DND-41 (cell line): ENCODE measurements at regions not wholly inside any gene's neighbourhood (a gene's known extent, or its start where the extent isn't known, plus 50 kb on each side); places are given as distances from the start of the nearest gene placed in this dataset.

Source experiments
- ATAC-seq: fragments of 200-7000 bp; cut with Tn5 transposase; 3 replicates; pipeline ENCODE4 v1.9.1; 2021; ENCODE audit warnings: low read depth; ENCODE audit not compliant: insufficient read depth
- DNase-seq: peaks from one replicate; pipeline ENCODE4 v3.0.0-alpha.2; 2020
- H2AFZ ChIP-seq: 2 replicates; pipeline ENCODE4 v1.6.0; 2012; ENCODE audit warnings: low read depth, low read length
- H3K27ac ChIP-seq: 2 replicates; pipeline ENCODE4 v1.5.1; 2012; ENCODE audit warnings: low read length, inconsistent platforms
- H3K27me3 ChIP-seq: fragments of 200-600 bp; sonication (generic); 2 replicates; pipeline ENCODE4 v1.6.0; 2012; ENCODE audit warnings: low read length, mild to moderate bottlenecking, inconsistent platforms; ENCODE audit not compliant: insufficient read depth, poor library complexity
- H3K36me3 ChIP-seq: 2 replicates; pipeline ENCODE4 v1.5.1; 2012; ENCODE audit warnings: low read length, inconsistent platforms; ENCODE audit not compliant: insufficient read depth
- H3K4me1 ChIP-seq: 2 replicates; pipeline ENCODE4 v1.5.1; 2012; ENCODE audit warnings: mild to moderate bottlenecking, low read length; ENCODE audit not compliant: insufficient read depth
- H3K4me2 ChIP-seq: 2 replicates; pipeline ENCODE4 v1.6.0; 2012; ENCODE audit warnings: mild to moderate bottlenecking, moderate library complexity, low read length, inconsistent platforms; ENCODE audit not compliant: insufficient read depth
- H3K4me3 ChIP-seq, 2 experiments: fragments of 200-600 bp in 1 of 2; shearing (Covaris generic) in 1 of 2; 2 replicates each; pipeline ENCODE4 v1.5.1; 2012 to 2016; ENCODE audit warnings: inconsistent platforms in 2 of 2, low read length in 2 of 2, mild to moderate bottlenecking in 2 of 2, low read depth in 1 of 2, moderate library complexity in 1 of 2
- H3K79me2 ChIP-seq: 2 replicates; pipeline ENCODE4 v1.6.0; 2012; ENCODE audit warnings: low read length, inconsistent platforms; ENCODE audit not compliant: insufficient read depth
- H3K9ac ChIP-seq: 2 replicates; pipeline ENCODE4 v1.6.0; 2012; ENCODE audit warnings: low read depth, mild to moderate bottlenecking, inconsistent platforms, low read length, moderate library complexity
- H3K9me3 ChIP-seq: 2 replicates; pipeline ENCODE4 v1.5.1; 2012; ENCODE audit warnings: low read length, moderate library complexity, mild to moderate bottlenecking, inconsistent platforms; ENCODE audit not compliant: insufficient read depth, severe bottlenecking
- H4K20me1 ChIP-seq: 2 replicates; pipeline ENCODE4 v1.6.0; 2012; ENCODE audit warnings: low read length; ENCODE audit not compliant: insufficient read depth
- CTCF ChIP-seq: IDR thresholded peaks from 2 replicates; pipeline ENCODE4 v1.5.1; 2012; ENCODE audit warnings: borderline replicate concordance, low read length, moderate library complexity, mild to moderate bottlenecking; ENCODE audit not compliant: poor library complexity, severe bottlenecking; ENCODE audit errors: extremely low read depth
- EZH2 ChIP-seq: IDR thresholded peaks from 3 replicates; pipeline ENCODE4 v1.6.1; 2012; ENCODE audit warnings: borderline replicate concordance, low read depth, mild to moderate bottlenecking, moderate library complexity, low read length, inconsistent platforms; ENCODE audit not compliant: severe bottlenecking

DNA sequence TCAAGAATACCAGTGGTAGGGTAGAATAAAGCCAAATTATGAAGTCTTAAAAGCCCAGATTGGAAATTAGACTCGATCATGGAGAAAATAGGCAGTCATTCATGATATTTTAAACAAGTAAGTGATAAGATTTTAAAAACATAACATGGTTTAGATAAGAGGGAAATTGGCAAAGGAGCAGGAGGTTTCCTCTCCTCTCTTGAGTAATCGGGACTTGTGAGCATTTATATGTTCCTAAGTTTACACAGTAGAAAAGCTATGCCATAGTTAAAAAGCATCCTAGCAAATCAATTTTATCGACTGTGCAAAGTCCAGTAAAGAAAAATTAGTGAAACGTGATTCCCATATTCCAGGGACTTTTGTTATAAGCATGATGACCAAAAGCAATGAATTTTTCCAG, 313.2 kb downstream of the AHR start:
- H3K9me3 ChIP-seq, result no peaks in the 10 kb centered on the region
- no peak for DNase-seq
- no peaks in the 10 kb centered on the region for H3K27me3 ChIP-seq
- no peak overlapping the region for H2AFZ ChIP-seq
- H3K4me2 ChIP-seq, result no peak overlapping the region
- H3K36me3 ChIP-seq, result no peaks in the 10 kb centered on the region
- H3K9ac ChIP-seq, result no peak overlapping the region
- no peaks in the 10 kb centered on the region for H3K79me2 ChIP-seq
- TF ChIP-seq CTCF (no peak), EZH2 (no peak)
- H3K4me3 ChIP-seq, result no peak overlapping the region
- ATAC-seq, result no peak
- peaks cover 5% of the 10 kb centered on the region for H3K4me1 ChIP-seq
- H3K27ac ChIP-seq, result no peak overlapping the region
- no peaks in the 10 kb centered on the region for H4K20me1 ChIP-seq

DNA sequence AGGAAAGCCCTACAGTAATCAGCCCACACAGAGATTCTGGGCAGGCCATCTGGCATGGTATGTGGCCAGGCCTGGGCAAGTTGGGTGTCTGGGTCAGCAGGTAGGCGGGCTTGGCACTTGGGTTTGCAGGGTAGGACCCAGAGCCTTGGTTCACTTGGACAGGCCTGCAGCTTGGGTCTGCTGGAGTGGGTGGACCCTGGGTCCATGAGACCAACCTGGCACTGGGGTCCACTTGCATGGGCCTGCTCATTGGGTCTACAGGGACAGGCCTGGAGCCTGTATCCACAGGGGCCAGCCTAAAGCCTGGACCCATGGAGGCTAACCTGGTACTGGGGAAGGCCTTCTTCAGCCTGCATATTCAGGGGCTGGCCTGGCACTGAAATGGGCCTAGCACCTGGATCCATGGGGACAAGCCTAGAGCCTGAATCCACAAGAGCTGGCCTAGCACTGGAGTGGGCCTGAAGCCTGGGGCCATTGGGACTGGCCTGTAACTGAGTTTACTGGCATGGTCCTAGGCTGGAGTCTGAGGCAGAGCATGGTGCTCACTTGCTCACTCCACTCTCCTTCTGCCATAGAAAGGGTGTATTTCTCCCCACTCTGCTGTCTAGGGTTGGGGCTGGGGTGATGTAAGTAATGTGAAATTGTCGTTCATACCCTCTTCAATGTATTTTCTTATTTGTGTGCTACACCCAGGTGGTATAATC, 315.0 kb downstream of the AHR start:
- no peak overlapping the region for H3K27ac ChIP-seq
- H3K9ac ChIP-seq, result no peak overlapping the region
- no peak for ATAC-seq
- no peak overlapping the region for H3K4me2 ChIP-seq
- H3K4me3 ChIP-seq, result no peak overlapping the region
- H3K27me3 ChIP-seq, result no peaks in the 10 kb centered on the region
- no peaks in the 10 kb centered on the region for H3K9me3 ChIP-seq
- no peak for DNase-seq
- TF ChIP-seq EZH2 (no peak), CTCF (no peak)
- no peaks in the 10 kb centered on the region for H3K36me3 ChIP-seq
- H4K20me1 ChIP-seq, result no peaks in the 10 kb centered on the region
- H3K79me2 ChIP-seq, result no peaks in the 10 kb centered on the region
- no peaks in the 10 kb centered on the region for H3K4me1 ChIP-seq
- no peak overlapping the region for H2AFZ ChIP-seq

DNA sequence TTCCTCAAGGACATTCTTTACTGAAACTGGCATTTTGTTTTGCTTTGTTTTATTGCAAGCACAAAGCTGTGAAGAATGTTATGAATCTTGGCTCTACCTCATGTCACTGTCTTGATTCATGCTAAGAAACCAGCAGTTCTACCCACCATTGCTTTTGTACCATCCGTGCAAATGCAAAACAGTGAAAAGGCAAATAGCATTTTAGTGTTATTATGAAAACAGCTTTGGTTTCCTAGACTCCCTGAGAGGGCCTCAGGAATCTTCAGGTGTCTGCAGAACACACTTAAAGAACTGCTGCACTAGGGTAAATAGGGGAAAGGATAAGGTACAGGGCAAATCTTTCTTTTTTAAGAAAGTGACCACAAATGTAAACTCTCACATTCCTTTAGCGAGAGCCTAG, 318.9 kb downstream of the AHR start:
- Histone ChIP-seq H3K79me2 (no peaks in the 10 kb centered on the region), H3K4me1 (no peaks in the 10 kb centered on the region), H3K4me3 (no peak overlapping the region), H4K20me1 (no peaks in the 10 kb centered on the region), H2AFZ (no peak overlapping the region), H3K9ac (no peak overlapping the region), H3K4me2 (no peak overlapping the region), H3K9me3 (no peaks in the 10 kb centered on the region), H3K27ac (no peak overlapping the region), H3K36me3 (no peaks in the 10 kb centered on the region), H3K27me3 (no peaks in the 10 kb centered on the region)
- DNase-seq (no peak), ATAC-seq (no peak)
- TF ChIP-seq CTCF (no peak), EZH2 (no peak)
